ENCODE measurements at regions not wholly inside any gene's neighbourhood (a gene's known extent, or its start where the extent isn't known, plus 50 kb on each side); places are given as distances from the start of the nearest gene placed in this dataset.

GRCh38 chr1:194281376-194281775 is 1095.0 kb upstream of the B3GALT2 start:
- H3K4me3 Mint-ChIP-seq = no peak overlapping the region
- no peaks in the 10 kb centered on the region for H3K36me3 Mint-ChIP-seq
- peaks cover 0 to 2% (median 0%) of the 10 kb centered on the region in 3 donors for H3K9me3 Mint-ChIP-seq
- peaks cover 0 to 12% (median 0%) of the 10 kb centered on the region in 3 donors for H3K4me1 Mint-ChIP-seq
- no peak overlapping the region for H3K27ac Mint-ChIP-seq
- H3K27me3 Mint-ChIP-seq = no peaks in the 10 kb centered on the region

DNA sequence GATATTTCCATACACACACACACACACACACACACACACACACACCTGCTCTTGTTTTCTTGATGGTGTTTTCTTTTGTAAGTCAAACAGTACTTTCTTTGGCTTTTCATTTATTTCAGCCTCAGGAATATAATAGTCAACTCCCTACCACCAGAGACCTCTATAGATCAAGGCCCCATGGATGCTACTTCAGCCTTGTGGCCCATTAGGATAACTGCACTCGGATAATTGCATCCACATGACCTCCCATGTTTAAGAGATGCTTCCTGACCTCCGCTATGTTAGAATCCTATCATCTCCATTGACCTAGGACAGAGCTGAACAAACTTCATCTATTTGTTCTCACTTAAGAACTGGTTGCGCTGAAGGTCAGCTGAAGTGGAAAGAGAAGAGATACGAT is 1094.0 kb upstream of the B3GALT2 start:
- H3K27ac Mint-ChIP-seq = no peak overlapping the region
- H3K36me3 Mint-ChIP-seq = no peaks in the 10 kb centered on the region
- H3K4me1 Mint-ChIP-seq = peaks cover 0 to 12% (median 0%) of the 10 kb centered on the region in 3 donors
- H3K9me3 Mint-ChIP-seq = peaks cover 0 to 2% (median 0%) of the 10 kb centered on the region in 3 donors
- H3K4me3 Mint-ChIP-seq = peak overlapping the region in 1 of 4 donors; percentile 4
- no peaks in the 10 kb centered on the region for H3K27me3 Mint-ChIP-seq

DNA sequence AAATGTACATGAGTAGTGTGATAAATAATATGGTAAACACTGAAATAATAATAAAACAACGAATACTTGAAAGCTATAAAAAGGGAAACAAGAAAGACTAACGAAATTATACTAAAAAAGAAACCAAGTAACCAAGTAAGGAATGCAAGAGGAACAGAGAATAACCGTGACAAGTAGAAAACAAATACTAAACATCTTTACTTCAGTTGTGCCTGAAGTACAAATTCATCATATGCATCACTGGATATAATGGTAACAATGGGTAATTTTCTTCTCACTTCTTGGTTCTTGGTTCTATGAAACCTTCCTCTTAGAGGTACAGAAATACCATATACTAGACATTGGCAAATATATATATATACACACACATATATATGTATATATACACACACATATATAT is 1093.6 kb upstream of the B3GALT2 start:
- H3K9me3 Mint-ChIP-seq = peaks cover 0 to 2% (median 0%) of the 10 kb centered on the region in 3 donors
- H3K27ac Mint-ChIP-seq = no peak overlapping the region
- no peaks in the 10 kb centered on the region for H3K27me3 Mint-ChIP-seq
- H3K4me3 Mint-ChIP-seq = peak overlapping the region in 1 of 4 donors; percentile 30
- H3K4me1 Mint-ChIP-seq = peaks cover 0 to 12% (median 0%) of the 10 kb centered on the region in 3 donors
- no peaks in the 10 kb centered on the region for H3K36me3 Mint-ChIP-seq

GRCh38 chr1:194277927-194278326 is 1091.5 kb upstream of the B3GALT2 start:
- H3K4me3 Mint-ChIP-seq = peak overlapping the region in 1 of 4 donors; percentile 43
- peaks cover 0 to 12% (median 0%) of the 10 kb centered on the region in 3 donors for H3K4me1 Mint-ChIP-seq
- peaks cover 0 to 2% (median 0%) of the 10 kb centered on the region in 3 donors for H3K9me3 Mint-ChIP-seq
- H3K27ac Mint-ChIP-seq = no peak overlapping the region
- no peaks in the 10 kb centered on the region for H3K36me3 Mint-ChIP-seq
- peaks cover 5% of the 10 kb centered on the region for H3K27me3 Mint-ChIP-seq

DNA sequence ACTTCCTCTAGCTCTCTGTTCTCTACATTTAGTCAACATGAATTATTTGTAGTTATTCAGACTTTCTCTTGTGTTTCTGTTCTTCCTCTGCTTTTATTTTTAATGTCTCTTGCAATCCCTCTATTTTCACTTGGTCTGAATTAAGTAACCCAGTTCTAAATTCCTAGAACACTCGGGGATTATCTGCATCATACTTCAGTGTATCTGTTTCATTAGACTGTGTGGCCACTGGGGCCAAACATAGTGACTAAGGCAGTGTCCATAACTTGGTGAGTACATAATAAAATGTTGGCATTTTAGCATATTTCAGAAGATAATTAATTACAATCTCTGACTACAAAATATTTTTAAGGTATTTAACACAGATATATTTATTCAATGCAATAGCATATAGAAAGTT is 1087.2 kb upstream of the B3GALT2 start:
- H3K27ac Mint-ChIP-seq = no peak overlapping the region
- H3K36me3 Mint-ChIP-seq = no peaks in the 10 kb centered on the region
- peaks cover 0 to 2% (median 0%) of the 10 kb centered on the region in 3 donors for H3K9me3 Mint-ChIP-seq
- no peak overlapping the region for H3K4me3 Mint-ChIP-seq
- peaks cover 0 to 3% (median 0%) of the 10 kb centered on the region in 3 donors for H3K4me1 Mint-ChIP-seq
- H3K27me3 Mint-ChIP-seq = peaks cover 5% of the 10 kb centered on the region

DNA sequence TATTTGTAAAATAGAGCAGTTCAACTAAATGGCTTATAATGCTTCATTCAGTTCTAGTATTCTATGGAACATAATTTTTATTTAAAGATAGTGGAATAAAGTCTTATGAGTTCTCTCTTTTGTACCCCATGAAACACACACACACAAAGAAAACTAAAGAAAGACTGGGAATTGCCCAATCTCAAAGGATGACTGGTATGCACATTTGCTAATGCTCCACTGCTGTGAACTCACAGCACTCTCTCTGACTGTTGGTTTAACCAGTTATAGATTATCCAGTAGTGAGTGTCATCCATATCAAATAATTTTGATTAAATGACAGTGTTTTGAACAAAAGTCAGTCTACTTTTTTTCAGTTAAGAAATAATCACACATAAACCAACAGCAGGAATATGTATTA is 1082.4 kb upstream of the B3GALT2 start:
- H3K36me3 Mint-ChIP-seq = no peaks in the 10 kb centered on the region
- H3K27me3 Mint-ChIP-seq = peaks cover 7% of the 10 kb centered on the region
- no peak overlapping the region for H3K27ac Mint-ChIP-seq
- no peaks in the 10 kb centered on the region for H3K9me3 Mint-ChIP-seq
- no peaks in the 10 kb centered on the region for H3K4me1 Mint-ChIP-seq
- H3K4me3 Mint-ChIP-seq = no peak overlapping the region

GRCh38 chr1:194267021-194267420 is 1080.6 kb upstream of the B3GALT2 start:
- peaks cover 5% of the 10 kb centered on the region for H3K27me3 Mint-ChIP-seq
- H3K36me3 Mint-ChIP-seq = no peaks in the 10 kb centered on the region
- no peaks in the 10 kb centered on the region for H3K4me1 Mint-ChIP-seq
- no peak overlapping the region for H3K27ac Mint-ChIP-seq
- peaks cover 2 to 14% (median 4%) of the 10 kb centered on the region in 3 donors for H3K9me3 Mint-ChIP-seq
- no peak overlapping the region for H3K4me3 Mint-ChIP-seq

DNA sequence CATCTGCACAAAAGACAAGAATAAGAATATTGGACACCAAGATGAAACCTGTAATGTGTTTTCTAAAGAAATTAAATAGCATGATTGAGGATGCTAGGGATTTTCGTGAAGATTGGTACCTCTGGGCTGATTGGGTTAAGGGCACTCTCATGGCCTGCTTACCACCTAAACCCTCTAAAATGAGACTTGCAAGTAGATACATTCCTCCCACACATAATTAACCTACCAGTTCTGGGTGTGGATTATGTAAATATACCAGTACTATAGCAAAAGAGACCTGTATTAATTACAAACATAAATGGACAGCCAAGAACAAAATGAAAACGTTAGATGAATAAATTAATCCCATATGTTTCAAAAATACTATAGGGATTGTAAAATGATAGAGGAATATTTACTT is 1069.6 kb upstream of the B3GALT2 start:
- H3K27me3 Mint-ChIP-seq = no peaks in the 10 kb centered on the region
- no peak overlapping the region for H3K27ac Mint-ChIP-seq
- no peak overlapping the region for H3K4me3 Mint-ChIP-seq
- H3K36me3 Mint-ChIP-seq = no peaks in the 10 kb centered on the region
- no peaks in the 10 kb centered on the region for H3K9me3 Mint-ChIP-seq
- no peaks in the 10 kb centered on the region for H3K4me1 Mint-ChIP-seq

DNA sequence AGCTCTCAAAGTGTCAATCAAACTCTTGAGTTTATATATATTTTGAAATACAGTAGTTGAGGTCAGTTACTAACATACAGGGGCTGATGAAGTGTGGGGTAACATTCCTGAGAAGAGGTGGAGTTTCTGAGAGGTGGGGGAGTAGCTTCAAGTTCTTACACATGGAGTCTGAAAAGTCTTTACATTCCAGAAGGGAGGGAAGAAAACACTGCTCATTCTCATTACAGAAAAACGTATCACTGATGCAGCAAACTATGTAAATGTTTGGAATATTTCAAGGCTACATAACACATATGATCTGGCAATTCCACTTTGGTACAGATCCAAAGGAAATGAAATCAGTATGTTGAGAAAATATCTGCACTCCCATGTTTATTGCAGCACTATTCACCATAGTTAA is 1065.8 kb upstream of the B3GALT2 start:
- H3K4me1 Mint-ChIP-seq = no peaks in the 10 kb centered on the region
- H3K9me3 Mint-ChIP-seq = no peaks in the 10 kb centered on the region
- H3K36me3 Mint-ChIP-seq = no peaks in the 10 kb centered on the region
- no peak overlapping the region for H3K27ac Mint-ChIP-seq
- H3K4me3 Mint-ChIP-seq = no peak overlapping the region
- H3K27me3 Mint-ChIP-seq = peaks cover 3% of the 10 kb centered on the region

- no peak overlapping the region for H3K27ac Mint-ChIP-seq
- H3K27me3 Mint-ChIP-seq = no peaks in the 10 kb centered on the region
Observed at GRCh38 chr1:194241215-194241614, 1054.8 kb upstream of the B3GALT2 start.

DNA sequence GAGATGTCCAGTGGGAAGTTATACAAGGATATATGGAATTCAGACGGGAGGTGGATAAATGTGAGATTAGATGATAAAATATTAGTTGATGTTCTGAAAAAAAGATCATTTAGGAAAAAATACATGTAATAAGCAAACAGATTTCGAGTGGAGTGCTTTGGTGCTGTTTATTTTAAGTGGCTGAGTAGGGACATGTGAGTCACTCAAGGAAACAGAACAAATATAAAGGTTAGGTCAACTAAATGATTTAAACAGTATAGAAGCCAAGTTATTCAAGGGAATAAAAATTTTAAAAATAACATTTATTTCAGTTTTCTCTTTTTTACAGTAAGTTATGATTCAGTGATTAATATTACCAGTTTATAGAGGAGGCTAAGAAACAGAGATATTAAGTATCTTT is 1046.7 kb upstream of the B3GALT2 start:
- Mint-ChIP-seq H3K4me3 (no peak overlapping the region), H3K9me3 (no peaks in the 10 kb centered on the region), H3K27me3 (peaks cover 1% of the 10 kb centered on the region), H3K27ac (peak overlapping the region in 1 of 3 donors; percentile 42), H3K36me3 (no peaks in the 10 kb centered on the region), H3K4me1 (no peaks in the 10 kb centered on the region)

More at GRCh38 chr1:194241215-194241614, 1054.8 kb upstream of the B3GALT2 start:
- H3K4me3 Mint-ChIP-seq = no peak overlapping the region
- no peaks in the 10 kb centered on the region for H3K9me3 Mint-ChIP-seq
- no peaks in the 10 kb centered on the region for H3K4me1 Mint-ChIP-seq
- H3K36me3 Mint-ChIP-seq = no peaks in the 10 kb centered on the region

- Mint-ChIP-seq H3K4me3 (no peak overlapping the region), H3K4me1 (peaks cover 2 to 5% (median 2%) of the 10 kb centered on the region in 3 donors), H3K27ac (no peak overlapping the region), H3K9me3 (no peaks in the 10 kb centered on the region), H3K36me3 (no peaks in the 10 kb centered on the region), H3K27me3 (peaks cover 1% of the 10 kb centered on the region)
Observed at GRCh38 chr1:194230351-194231144, 1044.1 kb upstream of the B3GALT2 start.

GRCh38 chr1:194228427-194228826 is 1042.0 kb upstream of the B3GALT2 start:
- Mint-ChIP-seq H3K4me1 (peaks cover 2 to 7% (median 2%) of the 10 kb centered on the region in 3 donors), H3K27me3 (peaks cover 3% of the 10 kb centered on the region), H3K27ac (no peak overlapping the region), H3K36me3 (no peaks in the 10 kb centered on the region), H3K9me3 (peaks cover 0 to under 1% (median 0%) of the 10 kb centered on the region in 3 donors), H3K4me3 (no peak overlapping the region)

DNA sequence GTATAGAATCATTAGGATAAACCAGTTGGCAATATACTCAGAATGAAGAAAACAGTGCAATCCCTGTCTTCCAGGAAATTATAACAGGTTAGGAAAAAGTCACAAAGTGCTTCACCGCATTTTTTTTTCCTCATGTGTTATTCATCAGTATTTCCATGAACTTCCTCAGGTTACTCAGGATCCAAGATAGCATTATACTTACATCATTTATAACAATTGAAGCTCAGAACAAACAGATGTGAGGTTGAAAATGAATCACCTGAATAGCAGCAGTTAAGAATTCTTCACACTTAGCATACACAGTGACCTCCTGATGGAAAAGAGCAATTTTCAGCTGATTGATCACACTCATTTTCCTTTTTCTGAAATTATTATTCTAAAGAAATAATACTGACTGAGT is 1040.7 kb upstream of the B3GALT2 start:
- Mint-ChIP-seq H3K4me3 (no peak overlapping the region), H3K27me3 (peaks cover 3% of the 10 kb centered on the region), H3K4me1 (peaks cover 2 to 7% (median 2%) of the 10 kb centered on the region in 3 donors), H3K27ac (no peak overlapping the region), H3K36me3 (no peaks in the 10 kb centered on the region), H3K9me3 (peaks cover 0 to 3% (median 0%) of the 10 kb centered on the region in 3 donors)

- H3K4me3 Mint-ChIP-seq = no peak overlapping the region
- H3K9me3 Mint-ChIP-seq = peaks cover 0 to 3% (median 0%) of the 10 kb centered on the region in 3 donors
- H3K36me3 Mint-ChIP-seq = no peaks in the 10 kb centered on the region
- peaks cover 2 to 7% (median 2%) of the 10 kb centered on the region in 3 donors for H3K4me1 Mint-ChIP-seq
- H3K27me3 Mint-ChIP-seq = peaks cover 2% of the 10 kb centered on the region
- H3K27ac Mint-ChIP-seq = no peak overlapping the region
Observed at GRCh38 chr1:194225821-194226220, 1039.4 kb upstream of the B3GALT2 start.

GRCh38 chr1:194223596-194223995 is 1037.2 kb upstream of the B3GALT2 start:
- H3K36me3 Mint-ChIP-seq = no peaks in the 10 kb centered on the region
- H3K4me1 Mint-ChIP-seq = peaks cover 2 to 7% (median 2%) of the 10 kb centered on the region in 3 donors
- H3K27me3 Mint-ChIP-seq = peaks cover 12% of the 10 kb centered on the region
- H3K27ac Mint-ChIP-seq = no peak overlapping the region
- peaks cover 0 to 3% (median 0%) of the 10 kb centered on the region in 3 donors for H3K9me3 Mint-ChIP-seq
- H3K4me3 Mint-ChIP-seq = no peak overlapping the region
